ENCODE measurements at regions not wholly inside any gene's neighbourhood (a gene's known extent, or its start where the extent isn't known, plus 50 kb on each side); places are given as distances from the start of the nearest gene placed in this dataset.

DNA sequence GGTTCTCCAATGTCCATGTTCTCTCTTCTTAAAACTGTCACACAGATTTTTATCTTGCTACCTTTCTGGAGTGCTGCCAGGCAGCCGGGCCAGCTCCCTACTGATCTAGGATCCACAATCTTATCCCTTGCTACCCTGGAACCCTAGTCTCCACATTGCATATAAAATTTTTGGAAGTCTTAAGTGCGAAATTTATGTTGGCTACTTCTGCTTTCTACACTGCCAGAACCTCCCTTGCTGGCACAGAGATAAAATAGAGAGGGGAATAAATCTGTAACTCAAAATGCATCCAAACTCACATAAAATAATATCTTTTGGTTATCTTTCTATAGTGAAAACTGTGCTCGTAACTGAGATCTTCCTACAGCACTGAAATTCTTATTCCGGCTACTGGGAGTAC lies 182.6 kb downstream of the ZPLD1 start (continued):
- TF ChIP-seq, protein P1, sequence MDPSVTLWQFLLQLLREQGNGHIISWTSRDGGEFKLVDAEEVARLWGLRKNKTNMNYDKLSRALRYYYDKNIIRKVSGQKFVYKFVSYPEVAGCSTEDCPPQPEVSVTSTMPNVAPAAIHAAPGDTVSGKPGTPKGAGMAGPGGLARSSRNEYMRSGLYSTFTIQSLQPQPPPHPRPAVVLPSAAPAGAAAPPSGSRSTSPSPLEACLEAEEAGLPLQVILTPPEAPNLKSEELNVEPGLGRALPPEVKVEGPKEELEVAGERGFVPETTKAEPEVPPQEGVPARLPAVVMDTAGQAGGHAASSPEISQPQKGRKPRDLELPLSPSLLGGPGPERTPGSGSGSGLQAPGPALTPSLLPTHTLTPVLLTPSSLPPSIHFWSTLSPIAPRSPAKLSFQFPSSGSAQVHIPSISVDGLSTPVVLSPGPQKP (IDR thresholded peaks at IDR 0.05; ENCODE audit: low read depth, low read length) = no peak

- WGBS (ENCODE audit: missing lambda C conversion rate) = 17% methylated on average over 1 of the region's 1 CpG
- POLR2A ChIA-PET = no interaction called here
- DNase-seq (ENCODE audit: low read depth in 1 of 2, low spot score in 1 of 2) (no peak), FAIRE-seq (no peak), ATAC-seq (no peak)
- no peaks in the 10 kb centered on the region for H3K4me1 ChIP-seq
- no peak overlapping the region for H3K4me3 ChIP-seq
- TF ChIP-seq HOXB13 (CRISPR knock-in tag; IDR thresholded peaks at IDR 0.05; ENCODE audit: low read depth) (no peak), ESRRA (IDR thresholded peaks at IDR 0.05; ENCODE audit: borderline replicate concordance, low read length) (no peak), HOXA7 (CRISPR knock-in tag; IDR thresholded peaks at IDR 0.05) (no peak), MAFK (IDR thresholded peaks at IDR 0.05; ENCODE audit: partially characterized antibody) (no peak), JUN (IDR thresholded peaks at IDR 0.05) (no peak), CHD4 (IDR thresholded peaks at IDR 0.05; ENCODE audit: borderline replicate concordance) (no peak), ATOH8 (CRISPR knock-in tag; IDR thresholded peaks at IDR 0.05; ENCODE audit: low read depth) (no peak), HEYL (CRISPR knock-in tag; IDR thresholded peaks at IDR 0.05) (no peak), MYC (IDR thresholded peaks at IDR 0.05; ENCODE audit: borderline replicate concordance, low read length) (no peak), ZNF302 (CRISPR knock-in tag; IDR thresholded peaks at IDR 0.05) (no peak)
- TF ChIP-seq, protein P2, sequence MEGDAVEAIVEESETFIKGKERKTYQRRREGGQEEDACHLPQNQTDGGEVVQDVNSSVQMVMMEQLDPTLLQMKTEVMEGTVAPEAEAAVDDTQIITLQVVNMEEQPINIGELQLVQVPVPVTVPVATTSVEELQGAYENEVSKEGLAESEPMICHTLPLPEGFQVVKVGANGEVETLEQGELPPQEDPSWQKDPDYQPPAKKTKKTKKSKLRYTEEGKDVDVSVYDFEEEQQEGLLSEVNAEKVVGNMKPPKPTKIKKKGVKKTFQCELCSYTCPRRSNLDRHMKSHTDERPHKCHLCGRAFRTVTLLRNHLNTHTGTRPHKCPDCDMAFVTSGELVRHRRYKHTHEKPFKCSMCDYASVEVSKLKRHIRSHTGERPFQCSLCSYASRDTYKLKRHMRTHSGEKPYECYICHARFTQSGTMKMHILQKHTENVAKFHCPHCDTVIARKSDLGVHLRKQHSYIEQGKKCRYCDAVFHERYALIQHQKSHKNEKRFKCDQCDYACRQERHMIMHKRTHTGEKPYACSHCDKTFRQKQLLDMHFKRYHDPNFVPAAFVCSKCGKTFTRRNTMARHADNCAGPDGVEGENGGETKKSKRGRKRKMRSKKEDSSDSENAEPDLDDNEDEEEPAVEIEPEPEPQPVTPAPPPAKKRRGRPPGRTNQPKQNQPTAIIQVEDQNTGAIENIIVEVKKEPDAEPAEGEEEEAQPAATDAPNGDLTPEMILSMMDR (IDR thresholded peaks at IDR 0.05) = no peak
- TF ChIP-seq, protein P3, sequence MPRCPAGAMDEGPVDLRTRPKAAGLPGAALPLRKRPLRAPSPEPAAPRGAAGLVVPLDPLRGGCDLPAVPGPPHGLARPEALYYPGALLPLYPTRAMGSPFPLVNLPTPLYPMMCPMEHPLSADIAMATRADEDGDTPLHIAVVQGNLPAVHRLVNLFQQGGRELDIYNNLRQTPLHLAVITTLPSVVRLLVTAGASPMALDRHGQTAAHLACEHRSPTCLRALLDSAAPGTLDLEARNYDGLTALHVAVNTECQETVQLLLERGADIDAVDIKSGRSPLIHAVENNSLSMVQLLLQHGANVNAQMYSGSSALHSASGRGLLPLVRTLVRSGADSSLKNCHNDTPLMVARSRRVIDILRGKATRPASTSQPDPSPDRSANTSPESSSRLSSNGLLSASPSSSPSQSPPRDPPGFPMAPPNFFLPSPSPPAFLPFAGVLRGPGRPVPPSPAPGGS (IDR thresholded peaks at IDR 0.05) = no peak
- TF ChIP-seq, protein P4, sequence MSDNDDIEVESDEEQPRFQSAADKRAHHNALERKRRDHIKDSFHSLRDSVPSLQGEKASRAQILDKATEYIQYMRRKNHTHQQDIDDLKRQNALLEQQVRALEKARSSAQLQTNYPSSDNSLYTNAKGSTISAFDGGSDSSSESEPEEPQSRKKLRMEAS (IDR thresholded peaks at IDR 0.05) = no peak
- H3K27ac ChIP-seq = no peak overlapping the region
- no peaks in the 10 kb centered on the region for H3K9me3 ChIP-seq
- H3K4me2 ChIP-seq = no peak overlapping the region
- CTCF ChIA-PET = no interaction called here
These were observed 184.5 kb downstream of the ZPLD1 start for GRCh38 chr3:102619361-102619760.

DNA sequence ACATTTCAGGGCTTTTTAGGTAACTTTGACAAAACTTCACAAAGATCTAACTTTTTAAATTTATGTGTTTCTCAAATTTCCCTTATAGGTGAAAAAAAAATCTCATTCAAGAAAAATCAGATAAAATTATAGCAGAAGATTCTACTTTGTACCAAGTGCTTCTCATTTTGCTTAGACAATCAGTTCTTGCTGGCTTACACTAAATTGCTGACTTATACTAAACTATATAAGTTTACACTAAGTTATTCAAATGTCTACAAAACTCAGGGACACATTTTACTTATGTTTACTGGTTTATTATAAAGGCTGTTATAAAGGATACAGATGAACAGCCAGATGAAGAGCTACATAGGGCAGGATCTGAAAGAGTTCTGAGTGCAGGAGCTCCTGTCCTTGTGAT lies 195.1 kb downstream of the ZPLD1 start:
- H3K4me2 ChIP-seq = no peak overlapping the region
- no peaks in the 10 kb centered on the region for H3K9me3 ChIP-seq
- ChIA-PET POLR2A (no interaction called here), CTCF (no interaction called here)
- H3K27ac ChIP-seq = no peak overlapping the region
- DNase-seq (ENCODE audit: low read depth in 1 of 2, low spot score in 1 of 2) = no peak
- no peak for ATAC-seq
- FAIRE-seq = no peak
- TF ChIP-seq MAFK (IDR thresholded peaks at IDR 0.05; ENCODE audit: partially characterized antibody) (peak; percentile 56), RCOR1 (IDR thresholded peaks at IDR 0.05; ENCODE audit: low read depth, low read length) (no peak)
- H3K4me3 ChIP-seq = no peak overlapping the region
- no peaks in the 10 kb centered on the region for H3K4me1 ChIP-seq

DNA sequence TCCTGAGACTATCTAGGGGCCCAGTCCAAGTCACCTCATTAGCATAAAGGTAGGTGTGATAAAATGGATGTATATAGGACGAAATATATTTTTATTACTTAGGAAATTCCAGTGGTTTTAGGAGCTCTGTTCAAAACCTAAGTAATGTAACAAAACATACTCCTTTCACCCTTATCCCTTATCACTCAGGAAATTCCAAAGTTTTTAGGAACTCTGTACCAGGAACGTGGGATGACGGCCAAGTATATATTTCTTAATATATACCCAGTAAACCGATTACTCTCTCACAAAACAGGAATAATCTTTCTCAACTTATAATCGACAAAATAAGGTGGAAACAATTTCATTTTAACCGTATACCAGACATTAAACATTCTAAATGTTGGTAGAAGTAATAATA lies 195.7 kb downstream of the ZPLD1 start:
- no peak for FAIRE-seq
- POLR2A ChIA-PET = no interaction called here
- WGBS (ENCODE audit: missing lambda C conversion rate) = 26% methylated on average over 6 of the region's 6 CpGs

More for the DNA sequence above, 195.7 kb downstream of the ZPLD1 start:
- no peaks in the 10 kb centered on the region for H3K9me3 ChIP-seq
- TF ChIP-seq KDM1A (IDR thresholded peaks at IDR 0.05; ENCODE audit: low read depth) = no peak
- TF ChIP-seq REST (IDR thresholded peaks at IDR 0.05) = no peak
- no peak for TF ChIP-seq KDM5A (IDR thresholded peaks at IDR 0.05)
- no peak for TF ChIP-seq FOSB (CRISPR knock-in tag; IDR thresholded peaks at IDR 0.05)
- TF ChIP-seq CBX8 (IDR thresholded peaks at IDR 0.05) = no peak
- TF ChIP-seq RARB (CRISPR knock-in tag; IDR thresholded peaks at IDR 0.05) = no peak
- no peak for TF ChIP-seq EP300 (IDR thresholded peaks at IDR 0.05)
- no peak for TF ChIP-seq ZC3H11A (IDR thresholded peaks at IDR 0.05)
- TF ChIP-seq NPAS2 (CRISPR knock-in tag; IDR thresholded peaks at IDR 0.05; ENCODE audit: borderline replicate concordance) = no peak
- DNase-seq (ENCODE audit: low read depth in 1 of 2, low spot score in 1 of 2) (no peak), ATAC-seq (no peak)
- CTCF ChIA-PET = no interaction called here
- H3K4me2 ChIP-seq = no peak overlapping the region
- H3K27ac ChIP-seq = no peak overlapping the region
- H3K4me1 ChIP-seq = no peaks in the 10 kb centered on the region
- no peak overlapping the region for H3K4me3 ChIP-seq

Data from A549 (cell line).